Activated CD8-positive, alpha-beta memory T cell treated with anti-CD3 and anti-CD28 coated beads, Interleukin-2, amount 50 U/mL, for 1 hour (primary cell): ENCODE measurements at regions not wholly inside any gene's neighbourhood (a gene's known extent, or its start where the extent isn't known, plus 50 kb on each side); places are given as distances from the start of the nearest gene placed in this dataset.
"Not testable (repeated sequence)": the region's sequence is repeated elsewhere in the genome, so short reads cannot be mapped to it uniquely, and the experiment has no call there.

Experiments used
- DNase-seq: peaks from one replicate; pipeline ENCODE4 v3.0.0-alpha.2; 2020; ENCODE audit errors: extremely low read depth

GRCh38 chr11:38721586-38722315 is 2123.7 kb upstream of the RAG2 start:
- DNase-seq, result no peak

GRCh38 chr11:38718659-38719058 is 2120.6 kb upstream of the RAG2 start:
- no peak for DNase-seq

GRCh38 chr11:38718049-38718448 is 2120.0 kb upstream of the RAG2 start:
- no peak for DNase-seq

GRCh38 chr11:38711110-38711509 is 2113.1 kb upstream of the RAG2 start:
- no peak for DNase-seq

GRCh38 chr11:38710262-38710661 is 2112.2 kb upstream of the RAG2 start:
- DNase-seq, result no peak

- no peak for DNase-seq
These were observed 2102.1 kb upstream of the RAG2 start for GRCh38 chr11:38700111-38700510.

GRCh38 chr11:38693306-38693705 is 2095.3 kb upstream of the RAG2 start:
- no peak for DNase-seq

- not testable (repeated sequence) for DNase-seq
These were observed 2092.2 kb upstream of the RAG2 start for GRCh38 chr11:38690211-38690610.

GRCh38 chr11:38687008-38687407 is 2089.0 kb upstream of the RAG2 start:
- DNase-seq, result no peak

- DNase-seq, result no peak
These were observed 2085.4 kb upstream of the RAG2 start for GRCh38 chr11:38683484-38683883.

- no peak for DNase-seq
These were observed 2082.7 kb upstream of the RAG2 start for GRCh38 chr11:38680746-38681145.

- DNase-seq, result no peak
These were observed 2082.1 kb upstream of the RAG2 start for GRCh38 chr11:38680166-38680565.

GRCh38 chr11:38672445-38672844 is 2074.4 kb upstream of the RAG2 start:
- DNase-seq, result no peak

GRCh38 chr11:38667359-38667758 is 2069.3 kb upstream of the RAG2 start:
- no peak for DNase-seq

GRCh38 chr11:38648604-38649003 is 2050.6 kb upstream of the RAG2 start:
- no peak for DNase-seq

GRCh38 chr11:38646382-38646781 is 2048.3 kb upstream of the RAG2 start:
- DNase-seq, result no peak

GRCh38 chr11:38640854-38641253 is 2042.8 kb upstream of the RAG2 start:
- no peak for DNase-seq

- no peak for DNase-seq
These were observed 2014.7 kb upstream of the RAG2 start for GRCh38 chr11:38612701-38613100.

GRCh38 chr11:38601371-38601770 is 2003.3 kb upstream of the RAG2 start:
- not testable (repeated sequence) for DNase-seq

- no peak for DNase-seq
These were observed 2000.4 kb upstream of the RAG2 start for GRCh38 chr11:38598418-38598817.

- not testable (repeated sequence) for DNase-seq
These were observed 1997.5 kb upstream of the RAG2 start for GRCh38 chr11:38595359-38596016.

- DNase-seq, result no peak
These were observed 1996.9 kb upstream of the RAG2 start for GRCh38 chr11:38594895-38595294.

- DNase-seq, result no peak
These were observed 1995.6 kb upstream of the RAG2 start for GRCh38 chr11:38593649-38594048.

- DNase-seq, result no peak
These were observed 1984.7 kb upstream of the RAG2 start for GRCh38 chr11:38582756-38583155.
